ENCODE measurements at regions not wholly inside any gene's neighbourhood (a gene's known extent, or its start where the extent isn't known, plus 50 kb on each side); places are given as distances from the start of the nearest gene placed in this dataset.

DNA sequence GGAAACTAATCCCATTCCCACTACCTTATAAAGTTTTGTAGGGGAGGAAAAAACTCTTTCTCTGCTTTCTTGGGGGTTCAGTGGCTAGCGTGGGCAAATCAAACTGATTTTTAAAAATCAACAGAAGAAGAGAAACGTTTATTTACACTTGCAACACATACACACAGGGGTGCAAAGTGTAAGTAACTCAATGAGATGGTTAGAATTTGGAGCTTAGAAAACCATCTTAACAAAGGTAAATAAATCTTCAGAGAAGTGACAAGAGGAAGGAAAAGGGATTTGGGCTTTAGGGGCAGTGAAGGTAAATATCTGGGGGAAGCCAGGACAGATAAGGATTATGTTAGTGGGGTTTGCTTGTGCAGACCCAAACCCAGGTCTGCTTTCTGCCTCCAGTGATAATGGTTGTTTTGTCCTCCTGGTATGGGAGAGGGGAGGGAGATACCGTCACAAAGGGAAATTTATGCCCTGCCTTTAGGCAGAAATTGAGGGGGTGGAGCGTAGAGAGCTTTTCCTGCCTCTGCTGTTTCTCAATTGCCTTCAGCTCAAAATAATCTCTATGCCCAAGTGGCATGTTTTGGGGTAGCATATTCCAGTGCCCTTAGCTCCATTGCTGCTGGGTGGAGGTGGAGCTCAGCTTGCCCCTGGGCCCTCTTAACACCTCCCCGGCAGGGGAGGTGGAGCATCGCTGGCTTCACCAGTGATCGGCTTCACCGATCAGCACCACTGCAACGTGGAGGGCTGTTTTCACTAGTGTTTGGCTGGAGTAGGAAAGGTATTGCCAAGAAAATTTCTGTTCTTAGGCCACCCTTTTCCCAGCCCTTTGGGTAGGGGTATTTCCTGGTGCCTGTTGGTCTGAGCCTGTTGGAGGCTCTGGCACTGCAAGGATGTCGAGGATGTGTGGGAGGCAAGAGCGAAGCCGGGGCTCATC, 92.2 kb downstream of the TEX51 start:
- DNase-seq (ENCODE audit: low spot score), result no peak

DNA sequence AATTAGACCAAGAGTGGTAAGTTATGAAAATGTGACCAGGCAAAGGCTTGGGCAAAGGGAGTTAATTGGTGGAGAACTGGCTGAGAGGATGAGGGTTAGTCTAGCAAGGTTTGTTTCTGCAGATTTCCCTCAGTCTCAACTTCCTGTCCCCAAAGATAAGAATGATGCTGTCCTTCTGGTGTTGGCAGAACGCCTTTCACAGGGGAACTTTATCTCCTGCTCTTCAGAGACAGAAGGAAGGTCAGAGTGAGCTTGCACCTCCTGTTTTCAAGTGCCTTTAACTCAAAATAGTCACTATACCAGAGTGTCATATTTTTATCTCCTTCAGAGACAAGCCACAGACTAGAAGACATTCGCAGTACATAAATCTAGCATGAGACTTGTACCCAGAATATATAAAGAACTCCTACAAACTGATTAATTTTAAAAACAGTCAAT, 95.7 kb downstream of the TEX51 start:
- no peak for DNase-seq (ENCODE audit: low spot score)

- DNase-seq (ENCODE audit: low spot score), result no peak
Measured at GRCh38 chr2:126995621-126996377, 97.1 kb downstream of the TEX51 start.

GRCh38 chr2:126996378-126996699, 97.6 kb downstream of the TEX51 start:
- no peak for DNase-seq (ENCODE audit: low spot score)

Data from HuH-7 (cell line).